ENCODE measurements at regions not wholly inside any gene's neighbourhood (a gene's known extent, or its start where the extent isn't known, plus 50 kb on each side); places are given as distances from the start of the nearest gene placed in this dataset.
"Not testable (repeated sequence)": the region's sequence is repeated elsewhere in the genome, so short reads cannot be mapped to it uniquely, and the experiment has no call there.

- POLR2A ChIA-PET, result no interaction called here
- DNase-seq (ENCODE audit: low read depth, low spot score), result no peak
- H3K4me3 ChIP-seq (ENCODE audit: low read depth, low read length), result no peak overlapping the region
- no peak for TF ChIP-seq CTCF (IDR thresholded peaks at IDR 0.05; ENCODE audit: insufficient read depth, low read length, missing control alignments)
- CTCF ChIA-PET, result no interaction called here
These were observed 200.9 kb upstream of the DIAPH2 start for GRCh38 chrX:96483647-96484160.

- CTCF ChIA-PET; POLR2A ChIA-PET; DNase-seq (ENCODE audit: low read depth, low spot score); H3K4me3 ChIP-seq (ENCODE audit: low read depth, low read length): not testable (repeated sequence)
These were observed 198.0 kb upstream of the DIAPH2 start for GRCh38 chrX:96486687-96487086.

GRCh38 chrX:96502507-96502906 lies 182.1 kb upstream of the DIAPH2 start:
- CTCF ChIA-PET, result no interaction called here
- POLR2A ChIA-PET, result no interaction called here
- DNase-seq (ENCODE audit: low read depth, low spot score), result no peak
- no peak for TF ChIP-seq CTCF (IDR thresholded peaks at IDR 0.05; ENCODE audit: insufficient read depth, low read length, missing control alignments)
- H3K4me3 ChIP-seq (ENCODE audit: low read depth, low read length), result no peak overlapping the region

GRCh38 chrX:96529386-96529785 lies 155.3 kb upstream of the DIAPH2 start:
- DNase-seq (ENCODE audit: low read depth, low spot score); H3K4me3 ChIP-seq (ENCODE audit: low read depth, low read length); CTCF ChIA-PET; POLR2A ChIA-PET: not testable (repeated sequence)

GRCh38 chrX:96538104-96538725 lies 146.4 kb upstream of the DIAPH2 start:
- ChIA-PET CTCF (no interaction called here), POLR2A (no interaction called here)
- no peak for TF ChIP-seq CTCF (IDR thresholded peaks at IDR 0.05; ENCODE audit: insufficient read depth, low read length, missing control alignments)
- no peak overlapping the region for H3K4me3 ChIP-seq (ENCODE audit: low read depth, low read length)
- DNase-seq (ENCODE audit: low read depth, low spot score), result no peak

- POLR2A ChIA-PET, result no interaction called here
- H3K4me3 ChIP-seq (ENCODE audit: low read depth, low read length), result no peak overlapping the region
- CTCF ChIA-PET, result no interaction called here
- TF ChIP-seq CTCF (IDR thresholded peaks at IDR 0.05; ENCODE audit: insufficient read depth, low read length, missing control alignments), result no peak
- no peak for DNase-seq (ENCODE audit: low read depth, low spot score)
These were observed 144.5 kb upstream of the DIAPH2 start for GRCh38 chrX:96540111-96540631.

- CTCF ChIA-PET; DNase-seq (ENCODE audit: low read depth, low spot score); H3K4me3 ChIP-seq (ENCODE audit: low read depth, low read length); POLR2A ChIA-PET: not testable (repeated sequence)
These were observed 138.4 kb upstream of the DIAPH2 start for GRCh38 chrX:96546281-96546680.

GRCh38 chrX:96551322-96551872 lies 133.2 kb upstream of the DIAPH2 start:
- ChIA-PET POLR2A (no interaction called here), CTCF (no interaction called here)
- DNase-seq (ENCODE audit: low read depth, low spot score), result no peak
- no peak overlapping the region for H3K4me3 ChIP-seq (ENCODE audit: low read depth, low read length)
- TF ChIP-seq CTCF (IDR thresholded peaks at IDR 0.05; ENCODE audit: insufficient read depth, low read length, missing control alignments), result no peak
